Sigmoid colon (tissue), 4 donors: ENCODE measurements at regions not wholly inside any gene's neighbourhood (a gene's known extent, or its start where the extent isn't known, plus 50 kb on each side); places are given as distances from the start of the nearest gene placed in this dataset.

ENCODE experiments used
- CTCF ChIP-seq, 4 experiments: fragments of 450-650 bp in 3 of 4; fragments of 200-600 bp in 1 of 4; IDR thresholded peaks; one replicate each; pipeline ENCODE4 v1.5.1; 2016 to 2019; ENCODE audit warnings: antibody characterized with exemption in 4 of 4, mild to moderate bottlenecking in 3 of 4, moderate library complexity in 2 of 4
- POLR2A ChIP-seq, 2 donors: fragments of 450-650 bp; IDR thresholded peaks; one replicate each; pipeline ENCODE4 v1.6.1; 2016; ENCODE audit warnings: antibody characterized with exemption in 2 of 2, mild to moderate bottlenecking in 2 of 2, moderate library complexity in 2 of 2
- POLR2AphosphoS5 ChIP-seq, 4 donors: sonication (generic); formaldehyde crosslinking; IDR thresholded peaks; one replicate each; pipeline ENCODE4 v1.6.1; 2017; ENCODE audit warnings: antibody characterized with exemption in 4 of 4

DNA sequence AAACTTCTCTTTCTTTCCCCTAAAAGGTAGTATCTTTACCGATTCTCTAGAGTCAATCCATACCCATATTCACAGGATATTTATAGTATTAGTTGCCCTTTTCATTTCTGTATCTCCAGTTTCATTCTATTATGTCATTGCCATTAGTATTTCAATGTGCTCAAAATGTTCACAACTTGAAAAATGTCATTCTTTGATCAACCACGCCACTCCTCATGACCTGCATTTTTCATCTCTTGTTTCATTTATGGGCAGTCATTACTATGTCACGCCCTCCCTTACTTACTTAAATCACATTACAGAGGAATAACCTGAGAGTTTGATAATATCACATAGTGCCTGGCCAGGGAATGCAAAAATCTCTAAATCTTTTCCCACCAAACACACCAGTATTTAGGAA lies 427.3 kb upstream of the GJE1 start:
- TF ChIP-seq POLR2A (IDR thresholded peaks at IDR 0.05) (no peak), CTCF (IDR thresholded peaks at IDR 0.05) (no peak), POLR2AphosphoS5 (IDR thresholded peaks at IDR 0.05) (no peak)
